Loucy (cell line): ENCODE measurements at regions not wholly inside any gene's neighbourhood (a gene's known extent, or its start where the extent isn't known, plus 50 kb on each side); places are given as distances from the start of the nearest gene placed in this dataset.

Experiments
- H2AFZ ChIP-seq: fragments of 200-600 bp; sonication (generic); 2 replicates; pipeline ENCODE4 v1.6.0; 2016; ENCODE audit warnings: antibody characterized with exemption, mild to moderate bottlenecking, low read length, moderate library complexity
- H3F3A ChIP-seq: fragments of 200-600 bp; 2 replicates; pipeline ENCODE4 v1.6.0; 2016; ENCODE audit warnings: antibody characterized with exemption, low read depth, mild to moderate bottlenecking
- H3K27me3 ChIP-seq: fragments of 200-600 bp; sonication (generic); 2 replicates; pipeline ENCODE4 v1.6.1; 2014; ENCODE audit warnings: low read length, mild to moderate bottlenecking; ENCODE audit not compliant: insufficient read depth, poor library complexity, severe bottlenecking
- H3K36me3 ChIP-seq: fragments of 200-600 bp; sonication (generic); 2 replicates; pipeline ENCODE4 v1.6.1; 2016; ENCODE audit warnings: low read length; ENCODE audit not compliant: insufficient read depth
- H3K4me1 ChIP-seq: fragments of 200-600 bp; sonication (generic); 2 replicates; pipeline ENCODE4 v1.5.1; 2014; ENCODE audit warnings: low read length, mild to moderate bottlenecking; ENCODE audit not compliant: insufficient read depth, poor library complexity, severe bottlenecking
- H3K4me2 ChIP-seq: fragments of 200-600 bp; sonication (generic); 2 replicates; pipeline ENCODE4 v1.6.0; 2014; ENCODE audit warnings: antibody characterized with exemption, low read length, low read depth, mild to moderate bottlenecking; ENCODE audit not compliant: poor library complexity, severe bottlenecking
- H3K4me3 ChIP-seq: fragments of 200-600 bp; sonication (generic); 2 replicates; pipeline ENCODE4 v1.5.1; 2014; ENCODE audit warnings: low read length, mild to moderate bottlenecking, mixed read lengths; ENCODE audit not compliant: poor library complexity, severe bottlenecking
- H3K79me2 ChIP-seq: fragments of 200-600 bp; sonication (generic); 2 replicates; pipeline ENCODE4 v1.6.1; 2014; ENCODE audit warnings: low read length; ENCODE audit not compliant: insufficient read depth
- H3K9ac ChIP-seq: fragments of 200-600 bp; sonication (generic); 2 replicates; pipeline ENCODE4 v1.6.0; 2014; ENCODE audit warnings: mild to moderate bottlenecking, low read depth, low read length, moderate library complexity; ENCODE audit not compliant: poor library complexity, severe bottlenecking
- H3K9me2 ChIP-seq: fragments of 200-600 bp; sonication (generic); replicated peaks from 2 replicates; pipeline ENCODE4 v1.6.1; 2016; ENCODE audit warnings: low read depth, low read length, mixed read lengths
- H3K9me3 ChIP-seq: fragments of 200-600 bp; sonication (generic); 2 replicates; pipeline ENCODE4 v1.6.1; 2014; ENCODE audit warnings: mild to moderate bottlenecking, antibody characterized with exemption, low read length, low read depth; ENCODE audit not compliant: insufficient read depth
- H4K20me1 ChIP-seq: fragments of 200-600 bp; sonication (generic); 2 replicates; pipeline ENCODE4 v1.6.0; 2014; ENCODE audit warnings: antibody characterized with exemption, low read length, mild to moderate bottlenecking; ENCODE audit not compliant: insufficient read depth, poor library complexity, severe bottlenecking
- CTCF ChIP-seq: fragments of 200-600 bp; sonication (generic); conservative IDR thresholded peaks from 2 replicates; pipeline ENCODE4 v1.5.1; 2014; ENCODE audit warnings: mild to moderate bottlenecking, antibody characterized with exemption, low read length
- EZH2phosphoT487 ChIP-seq: fragments of 200-600 bp; IDR thresholded peaks from 2 replicates; pipeline ENCODE4 v1.6.1; 2018; ENCODE audit warnings: antibody characterized with exemption, mild to moderate bottlenecking, moderate library complexity, borderline replicate concordance

GRCh38 chr13:79904581-79904980 lies 423.6 kb downstream of the NDFIP2 start:
- no peaks in the 10 kb centered on the region for H3K9me2 ChIP-seq
- H3K27me3 ChIP-seq = no peaks in the 10 kb centered on the region
- H3K4me3 ChIP-seq = no peak overlapping the region
- no peak for TF ChIP-seq EZH2phosphoT487
- TF ChIP-seq CTCF = no peak
- no peak overlapping the region for H3K4me2 ChIP-seq
- H4K20me1 ChIP-seq = no peaks in the 10 kb centered on the region
- no peaks in the 10 kb centered on the region for H3K9me3 ChIP-seq
- H3K9ac ChIP-seq = no peak overlapping the region
- no peak overlapping the region for H2AFZ ChIP-seq
- H3K36me3 ChIP-seq = no peaks in the 10 kb centered on the region
- H3K79me2 ChIP-seq = no peaks in the 10 kb centered on the region
- peaks cover 1% of the 10 kb centered on the region for H3K4me1 ChIP-seq
- no peaks in the 10 kb centered on the region for H3F3A ChIP-seq

DNA sequence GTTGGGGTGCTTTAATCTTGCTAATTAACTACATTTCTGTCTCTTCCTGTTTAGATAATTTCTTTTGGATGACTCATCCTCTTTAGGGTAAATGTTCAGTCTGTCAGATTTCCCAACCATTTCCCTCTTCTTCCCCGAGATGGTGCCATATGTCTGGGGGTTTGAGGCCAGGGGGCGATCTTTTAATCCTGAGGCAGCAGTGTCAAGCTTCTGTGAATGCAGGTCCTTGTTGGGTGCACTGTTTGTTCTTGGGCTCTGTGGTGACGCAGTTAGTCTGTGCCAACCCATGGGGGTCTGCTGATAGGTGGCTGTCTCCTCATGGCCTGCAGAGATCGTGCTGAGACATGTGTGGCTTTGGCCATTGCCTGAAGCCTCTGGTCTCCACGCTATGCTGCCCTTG lies 420.4 kb downstream of the NDFIP2 start:
- H3K4me1 ChIP-seq = peaks cover 12% of the 10 kb centered on the region
- no peaks in the 10 kb centered on the region for H4K20me1 ChIP-seq
- TF ChIP-seq EZH2phosphoT487 (no peak), CTCF (no peak)
- H3F3A ChIP-seq = no peaks in the 10 kb centered on the region
- no peak overlapping the region for H2AFZ ChIP-seq
- no peaks in the 10 kb centered on the region for H3K79me2 ChIP-seq
- H3K9me3 ChIP-seq = no peaks in the 10 kb centered on the region
- H3K4me2 ChIP-seq = no peak overlapping the region
- H3K36me3 ChIP-seq = no peaks in the 10 kb centered on the region
- no peak overlapping the region for H3K9ac ChIP-seq
- H3K27me3 ChIP-seq = no peaks in the 10 kb centered on the region
- no peak overlapping the region for H3K4me3 ChIP-seq
- no peaks in the 10 kb centered on the region for H3K9me2 ChIP-seq

DNA sequence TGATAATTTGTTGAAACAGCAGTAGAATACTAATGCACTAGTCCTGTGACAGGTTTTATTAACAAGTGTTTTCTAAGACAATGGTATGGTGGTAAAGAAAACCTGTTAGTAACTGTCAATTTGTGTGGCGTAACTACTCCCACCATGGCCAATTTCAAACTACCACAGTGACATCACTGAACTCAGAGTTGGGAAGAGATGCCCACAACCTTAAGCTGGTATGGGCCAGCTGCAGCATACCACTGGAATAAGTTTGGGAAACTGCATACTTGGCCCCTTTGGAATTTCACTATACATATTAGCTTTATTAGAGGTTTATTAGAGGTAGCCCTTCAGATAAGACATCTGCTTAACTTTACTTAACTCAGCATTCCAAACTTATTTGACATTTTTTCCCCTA lies 419.4 kb downstream of the NDFIP2 start:
- no peaks in the 10 kb centered on the region for H4K20me1 ChIP-seq
- H2AFZ ChIP-seq = no peak overlapping the region
- no peaks in the 10 kb centered on the region for H3K9me3 ChIP-seq
- H3K27me3 ChIP-seq = no peaks in the 10 kb centered on the region
- H3F3A ChIP-seq = no peaks in the 10 kb centered on the region
- TF ChIP-seq EZH2phosphoT487 (no peak), CTCF (no peak)
- peaks cover 12% of the 10 kb centered on the region for H3K4me1 ChIP-seq
- H3K4me3 ChIP-seq = no peak overlapping the region
- no peaks in the 10 kb centered on the region for H3K79me2 ChIP-seq
- no peak overlapping the region for H3K9ac ChIP-seq
- no peaks in the 10 kb centered on the region for H3K36me3 ChIP-seq
- no peak overlapping the region for H3K4me2 ChIP-seq
- H3K9me2 ChIP-seq = no peaks in the 10 kb centered on the region
